ENCODE measurements at regions not wholly inside any gene's neighbourhood (a gene's known extent, or its start where the extent isn't known, plus 50 kb on each side); places are given as distances from the start of the nearest gene placed in this dataset.

- TF ChIP-seq ZNF462 (CRISPR knock-in tag; IDR thresholded peaks at IDR 0.05) (no peak), ZNF114 (CRISPR knock-in tag; IDR thresholded peaks at IDR 0.05) (no peak), REST (IDR thresholded peaks at IDR 0.05; ENCODE audit: unreplicated experiment) (no peak), CREB1 (CRISPR knock-in tag; IDR thresholded peaks at IDR 0.05; ENCODE audit: low read depth) (no peak), NANOG (IDR thresholded peaks at IDR 0.05; ENCODE audit: borderline replicate concordance) (no peak)
Measured at GRCh38 chr22:48100685-48101417, 1338.4 kb downstream of the TBC1D22A start (continued).

- no peaks in the 10 kb centered on the region for H3F3A ChIP-seq (replicated peaks; ENCODE audit: low read depth)
- H3K36me3 ChIP-seq (ENCODE audit: insufficient read depth), result no peaks in the 10 kb centered on the region
- Mint-ChIP-seq H3K27me3 (ENCODE audit: insufficient read depth, low read depth, poor library complexity) (peaks cover 9% of the 10 kb centered on the region), H3K4me1 (peaks cover 10% of the 10 kb centered on the region), H3K9me3 (peaks cover 5% of the 10 kb centered on the region), H3K36me3 (ENCODE audit: low read depth) (no peaks in the 10 kb centered on the region), H3K27ac (no peak overlapping the region), H3K4me3 (no peak overlapping the region)
- H3K4me2 ChIP-seq, result no peak overlapping the region
- ATAC-seq (no peak), DNase-seq (ENCODE audit: low spot score) (no peak)
- no peaks in the 10 kb centered on the region for H3K79me2 ChIP-seq (replicated peaks; ENCODE audit: insufficient read depth)
- H2AFZ ChIP-seq, result no peak overlapping the region
- no peak overlapping the region for H3K27ac ChIP-seq (ENCODE audit: low read depth)
- no peaks in the 10 kb centered on the region for H3K9me2 ChIP-seq (ENCODE audit: insufficient read depth)
- no peaks in the 10 kb centered on the region for H4K20me1 ChIP-seq (replicated peaks; ENCODE audit: insufficient read depth)
- H3K27me3 ChIP-seq (ENCODE audit: insufficient read depth), result no peaks in the 10 kb centered on the region
- H3K4me1 ChIP-seq (ENCODE audit: insufficient read depth), result no peaks in the 10 kb centered on the region
- no peak overlapping the region for H3K4me3 ChIP-seq
- TF ChIP-seq ZNF462 (CRISPR knock-in tag; IDR thresholded peaks at IDR 0.05), result no peak
Measured at GRCh38 chr22:48099671-48100070, 1337.2 kb downstream of the TBC1D22A start.

Measured in GM23338 (cell line).